GM10266 (cell line): ENCODE measurements at regions not wholly inside any gene's neighbourhood (a gene's known extent, or its start where the extent isn't known, plus 50 kb on each side); places are given as distances from the start of the nearest gene placed in this dataset.
"Not testable (repeated sequence)": the region's sequence is repeated elsewhere in the genome, so short reads cannot be mapped to it uniquely, and the experiment has no call there.

Experiments
- DNase-seq: peaks from one replicate; pipeline ENCODE4 v3.0.0; 2012; ENCODE audit errors: extremely low spot score
- TF ChIP-seq, protein P1 (sequence below): IDR thresholded peaks from 2 replicates; pipeline ENCODE4 v1.5.1; 2012; ENCODE audit warnings: mild to moderate bottlenecking, low read depth; ENCODE audit not compliant: control insufficient read depth, insufficient read depth; ENCODE audit errors: missing control alignments

DNA sequence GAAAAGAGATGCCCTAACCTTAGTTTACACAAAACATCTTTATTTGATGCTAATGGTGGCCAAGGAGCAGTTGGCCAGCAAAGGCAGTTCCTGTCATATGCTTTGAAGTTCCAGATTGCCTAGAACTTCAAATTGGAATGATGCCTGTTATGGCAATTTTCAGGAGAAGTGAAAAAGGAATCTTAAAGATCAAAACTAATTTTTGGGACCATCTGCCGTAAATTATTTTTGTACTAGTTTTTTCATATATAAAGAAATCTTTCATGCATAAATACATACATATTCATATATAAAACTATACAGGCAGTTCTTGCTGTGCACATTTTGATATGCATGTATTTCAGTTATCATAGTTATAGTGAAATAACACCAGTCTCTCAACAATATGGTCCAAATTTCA, 1185.6 kb upstream of the FAM98A start:
- TF ChIP-seq, protein P1, sequence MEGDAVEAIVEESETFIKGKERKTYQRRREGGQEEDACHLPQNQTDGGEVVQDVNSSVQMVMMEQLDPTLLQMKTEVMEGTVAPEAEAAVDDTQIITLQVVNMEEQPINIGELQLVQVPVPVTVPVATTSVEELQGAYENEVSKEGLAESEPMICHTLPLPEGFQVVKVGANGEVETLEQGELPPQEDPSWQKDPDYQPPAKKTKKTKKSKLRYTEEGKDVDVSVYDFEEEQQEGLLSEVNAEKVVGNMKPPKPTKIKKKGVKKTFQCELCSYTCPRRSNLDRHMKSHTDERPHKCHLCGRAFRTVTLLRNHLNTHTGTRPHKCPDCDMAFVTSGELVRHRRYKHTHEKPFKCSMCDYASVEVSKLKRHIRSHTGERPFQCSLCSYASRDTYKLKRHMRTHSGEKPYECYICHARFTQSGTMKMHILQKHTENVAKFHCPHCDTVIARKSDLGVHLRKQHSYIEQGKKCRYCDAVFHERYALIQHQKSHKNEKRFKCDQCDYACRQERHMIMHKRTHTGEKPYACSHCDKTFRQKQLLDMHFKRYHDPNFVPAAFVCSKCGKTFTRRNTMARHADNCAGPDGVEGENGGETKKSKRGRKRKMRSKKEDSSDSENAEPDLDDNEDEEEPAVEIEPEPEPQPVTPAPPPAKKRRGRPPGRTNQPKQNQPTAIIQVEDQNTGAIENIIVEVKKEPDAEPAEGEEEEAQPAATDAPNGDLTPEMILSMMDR, result no peak
- no peak for DNase-seq

GRCh38 chr2:34750742-34751141, 1151.6 kb upstream of the FAM98A start:
- not testable (repeated sequence) for DNase-seq

DNA sequence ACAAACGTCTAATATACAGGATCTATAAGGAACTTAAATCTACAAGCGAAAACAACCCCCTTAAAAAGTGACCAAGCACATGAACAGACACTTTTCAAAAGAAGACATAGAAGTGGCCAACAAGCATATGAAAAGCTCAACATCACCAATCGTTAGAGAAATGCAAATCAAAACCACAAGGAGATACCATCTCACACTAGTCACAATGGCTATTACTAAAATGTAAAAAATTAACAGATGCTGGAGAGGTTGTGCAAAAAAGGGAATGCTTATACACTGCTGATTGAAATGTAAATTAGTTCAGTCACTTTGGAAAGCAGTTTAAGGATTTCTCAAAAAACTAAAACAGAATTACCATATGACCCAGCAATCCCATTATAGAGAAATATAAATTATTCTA, 1148.5 kb upstream of the FAM98A start:
- TF ChIP-seq, protein P1, result no peak
- no peak for DNase-seq

DNA sequence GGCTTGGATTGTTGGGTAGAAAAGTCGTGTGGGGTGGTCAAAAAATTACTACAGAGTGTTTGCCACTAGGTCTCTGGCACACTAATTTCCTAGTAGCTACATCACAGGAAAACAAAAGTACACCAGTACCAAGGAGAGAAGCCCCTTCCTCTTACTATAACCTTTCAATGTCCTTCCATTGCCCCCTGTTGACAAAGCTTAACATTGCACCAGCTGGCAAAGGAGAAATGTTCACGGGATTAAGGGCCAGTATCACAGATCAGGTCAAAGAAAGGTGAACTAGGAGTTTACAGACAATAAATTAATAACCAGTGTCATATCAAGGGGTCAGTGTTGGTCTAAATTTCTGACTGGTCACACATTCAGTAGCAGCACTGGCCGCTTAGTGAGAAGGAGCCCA, 1139.6 kb upstream of the FAM98A start:
- TF ChIP-seq, protein P1, result peak; percentile 24
- DNase-seq, result no peak

DNA sequence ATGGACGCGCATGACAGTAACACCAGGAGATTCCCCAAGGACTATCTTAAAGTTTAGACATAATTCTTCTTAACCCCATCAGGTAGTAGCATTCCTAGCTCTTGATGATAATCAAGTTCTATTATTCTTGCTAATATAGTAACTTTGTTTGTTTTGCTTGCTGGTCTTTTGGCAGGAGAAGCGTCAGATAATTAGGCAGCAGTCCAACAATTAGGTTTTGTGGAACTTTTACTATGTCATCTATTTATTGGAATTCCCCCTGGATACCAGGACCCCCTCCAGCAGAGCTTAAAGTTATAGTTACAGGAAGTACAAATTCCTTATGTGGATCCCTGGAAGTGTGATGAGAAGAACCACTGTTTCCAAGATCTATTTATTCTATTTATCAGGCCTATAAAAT, 1138.0 kb upstream of the FAM98A start:
- no peak for DNase-seq
- TF ChIP-seq, protein P1, result no peak

DNA sequence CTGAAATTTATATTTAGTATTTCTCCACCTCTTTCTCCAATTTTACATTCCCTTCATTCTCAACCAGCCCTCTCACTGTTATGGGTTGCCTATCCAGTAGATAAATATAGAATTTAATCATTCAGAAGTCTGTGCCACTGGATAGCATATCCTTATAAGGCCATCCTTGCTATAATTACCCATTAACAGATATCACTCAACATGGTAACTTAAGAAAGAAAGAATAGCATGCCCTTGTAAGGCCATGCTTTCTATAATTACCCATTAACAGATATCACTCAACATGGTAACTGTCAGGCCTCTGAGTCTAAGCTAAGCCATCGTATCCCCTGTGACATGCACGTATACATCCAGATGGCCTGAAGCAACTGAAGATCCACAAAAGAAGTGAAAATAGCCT, 1137.4 kb upstream of the FAM98A start:
- TF ChIP-seq, protein P1, result no peak
- DNase-seq, result no peak

GRCh38 chr2:34734662-34735061, 1135.6 kb upstream of the FAM98A start:
- TF ChIP-seq, protein P1, result no peak
- no peak for DNase-seq

- TF ChIP-seq, protein P1, result no peak
- DNase-seq, result no peak
These were observed 1134.9 kb upstream of the FAM98A start for GRCh38 chr2:34734042-34734441.
